ENCODE measurements at regions not wholly inside any gene's neighbourhood (a gene's known extent, or its start where the extent isn't known, plus 50 kb on each side); places are given as distances from the start of the nearest gene placed in this dataset.

- no peaks in the 10 kb centered on the region for H3K9me3 ChIP-seq (ENCODE audit: control insufficient read depth, insufficient read depth, low read length)
- no peaks in the 10 kb centered on the region for H3K36me3 ChIP-seq (ENCODE audit: control insufficient read depth, insufficient read depth, low read length)
- H3K4me3 ChIP-seq (ENCODE audit: low read depth, low read length): no peak overlapping the region
- no peaks in the 10 kb centered on the region for H3K27me3 ChIP-seq (ENCODE audit: control insufficient read depth, insufficient read depth, low read length)
- H3K4me1 ChIP-seq (ENCODE audit: control insufficient read depth, insufficient read depth, low read length): no peaks in the 10 kb centered on the region
- H3K9ac ChIP-seq (ENCODE audit: low read depth, low read length): no peak overlapping the region
These were observed 341.5 kb upstream of the ZMIZ1 start for GRCh38 chr10:78727251-78727650.

- Histone ChIP-seq H3K9me3 (ENCODE audit: control insufficient read depth, insufficient read depth, low read length) (no peaks in the 10 kb centered on the region), H3K36me3 (ENCODE audit: control insufficient read depth, insufficient read depth, low read length) (no peaks in the 10 kb centered on the region), H3K9ac (ENCODE audit: low read depth, low read length) (no peak overlapping the region), H3K27me3 (ENCODE audit: control insufficient read depth, insufficient read depth, low read length) (no peaks in the 10 kb centered on the region), H3K4me1 (ENCODE audit: control insufficient read depth, insufficient read depth, low read length) (no peaks in the 10 kb centered on the region), H3K4me3 (ENCODE audit: low read depth, low read length) (no peak overlapping the region)
These were observed 341.0 kb upstream of the ZMIZ1 start for GRCh38 chr10:78727728-78728127.

GRCh38 chr10:78728176-78728575, 340.6 kb upstream of the ZMIZ1 start:
- Histone ChIP-seq H3K27me3 (ENCODE audit: control insufficient read depth, insufficient read depth, low read length) (no peaks in the 10 kb centered on the region), H3K4me3 (ENCODE audit: low read depth, low read length) (no peak overlapping the region), H3K36me3 (ENCODE audit: control insufficient read depth, insufficient read depth, low read length) (no peaks in the 10 kb centered on the region), H3K4me1 (ENCODE audit: control insufficient read depth, insufficient read depth, low read length) (no peaks in the 10 kb centered on the region), H3K9ac (ENCODE audit: low read depth, low read length) (no peak overlapping the region), H3K9me3 (ENCODE audit: control insufficient read depth, insufficient read depth, low read length) (no peaks in the 10 kb centered on the region)

- Histone ChIP-seq H3K9ac (ENCODE audit: low read depth, low read length) (no peak overlapping the region), H3K36me3 (ENCODE audit: control insufficient read depth, insufficient read depth, low read length) (no peaks in the 10 kb centered on the region), H3K4me3 (ENCODE audit: low read depth, low read length) (no peak overlapping the region), H3K4me1 (ENCODE audit: control insufficient read depth, insufficient read depth, low read length) (no peaks in the 10 kb centered on the region), H3K27me3 (ENCODE audit: control insufficient read depth, insufficient read depth, low read length) (no peaks in the 10 kb centered on the region), H3K9me3 (ENCODE audit: control insufficient read depth, insufficient read depth, low read length) (no peaks in the 10 kb centered on the region)
These were observed 339.4 kb upstream of the ZMIZ1 start for GRCh38 chr10:78729366-78729765.

- H3K4me1 ChIP-seq (ENCODE audit: control insufficient read depth, insufficient read depth, low read length): no peaks in the 10 kb centered on the region
- no peak overlapping the region for H3K9ac ChIP-seq (ENCODE audit: low read depth, low read length)
- no peaks in the 10 kb centered on the region for H3K27me3 ChIP-seq (ENCODE audit: control insufficient read depth, insufficient read depth, low read length)
- no peaks in the 10 kb centered on the region for H3K36me3 ChIP-seq (ENCODE audit: control insufficient read depth, insufficient read depth, low read length)
- no peak overlapping the region for H3K4me3 ChIP-seq (ENCODE audit: low read depth, low read length)
- no peaks in the 10 kb centered on the region for H3K9me3 ChIP-seq (ENCODE audit: control insufficient read depth, insufficient read depth, low read length)
These were observed 339.0 kb upstream of the ZMIZ1 start for GRCh38 chr10:78729800-78730199.

- Histone ChIP-seq H3K4me1 (ENCODE audit: control insufficient read depth, insufficient read depth, low read length) (no peaks in the 10 kb centered on the region), H3K27me3 (ENCODE audit: control insufficient read depth, insufficient read depth, low read length) (no peaks in the 10 kb centered on the region), H3K9me3 (ENCODE audit: control insufficient read depth, insufficient read depth, low read length) (no peaks in the 10 kb centered on the region), H3K9ac (ENCODE audit: low read depth, low read length) (no peak overlapping the region), H3K4me3 (ENCODE audit: low read depth, low read length) (no peak overlapping the region), H3K36me3 (ENCODE audit: control insufficient read depth, insufficient read depth, low read length) (no peaks in the 10 kb centered on the region)
These were observed 338.0 kb upstream of the ZMIZ1 start for GRCh38 chr10:78730754-78731153.

GRCh38 chr10:78731675-78732074, 337.1 kb upstream of the ZMIZ1 start:
- H3K36me3 ChIP-seq (ENCODE audit: control insufficient read depth, insufficient read depth, low read length): no peaks in the 10 kb centered on the region
- no peak overlapping the region for H3K9ac ChIP-seq (ENCODE audit: low read depth, low read length)
- H3K27me3 ChIP-seq (ENCODE audit: control insufficient read depth, insufficient read depth, low read length): no peaks in the 10 kb centered on the region
- no peaks in the 10 kb centered on the region for H3K4me1 ChIP-seq (ENCODE audit: control insufficient read depth, insufficient read depth, low read length)
- no peaks in the 10 kb centered on the region for H3K9me3 ChIP-seq (ENCODE audit: control insufficient read depth, insufficient read depth, low read length)
- H3K4me3 ChIP-seq (ENCODE audit: low read depth, low read length): no peak overlapping the region

- H3K4me1 ChIP-seq (ENCODE audit: control insufficient read depth, insufficient read depth, low read length): no peaks in the 10 kb centered on the region
- H3K4me3 ChIP-seq (ENCODE audit: low read depth, low read length): no peak overlapping the region
- no peaks in the 10 kb centered on the region for H3K9me3 ChIP-seq (ENCODE audit: control insufficient read depth, insufficient read depth, low read length)
- no peak overlapping the region for H3K9ac ChIP-seq (ENCODE audit: low read depth, low read length)
- H3K27me3 ChIP-seq (ENCODE audit: control insufficient read depth, insufficient read depth, low read length): no peaks in the 10 kb centered on the region
- H3K36me3 ChIP-seq (ENCODE audit: control insufficient read depth, insufficient read depth, low read length): no peaks in the 10 kb centered on the region
These were observed 336.4 kb upstream of the ZMIZ1 start for GRCh38 chr10:78732381-78732780.

- Histone ChIP-seq H3K9ac (ENCODE audit: low read depth, low read length) (no peak overlapping the region), H3K4me1 (ENCODE audit: control insufficient read depth, insufficient read depth, low read length) (peaks cover 3% of the 10 kb centered on the region), H3K36me3 (ENCODE audit: control insufficient read depth, insufficient read depth, low read length) (no peaks in the 10 kb centered on the region), H3K4me3 (ENCODE audit: low read depth, low read length) (no peak overlapping the region), H3K27me3 (ENCODE audit: control insufficient read depth, insufficient read depth, low read length) (peaks cover 3% of the 10 kb centered on the region), H3K9me3 (ENCODE audit: control insufficient read depth, insufficient read depth, low read length) (no peaks in the 10 kb centered on the region)
These were observed 331.7 kb upstream of the ZMIZ1 start for GRCh38 chr10:78736926-78737630.

- Histone ChIP-seq H3K4me1 (ENCODE audit: control insufficient read depth, insufficient read depth, low read length) (peaks cover 3% of the 10 kb centered on the region), H3K27me3 (ENCODE audit: control insufficient read depth, insufficient read depth, low read length) (peaks cover 3% of the 10 kb centered on the region), H3K9ac (ENCODE audit: low read depth, low read length) (no peak overlapping the region), H3K9me3 (ENCODE audit: control insufficient read depth, insufficient read depth, low read length) (no peaks in the 10 kb centered on the region), H3K36me3 (ENCODE audit: control insufficient read depth, insufficient read depth, low read length) (no peaks in the 10 kb centered on the region), H3K4me3 (ENCODE audit: low read depth, low read length) (no peak overlapping the region)
These were observed 330.6 kb upstream of the ZMIZ1 start for GRCh38 chr10:78737883-78738856.

- no peaks in the 10 kb centered on the region for H3K36me3 ChIP-seq (ENCODE audit: control insufficient read depth, insufficient read depth, low read length)
- H3K9me3 ChIP-seq (ENCODE audit: control insufficient read depth, insufficient read depth, low read length): no peaks in the 10 kb centered on the region
- H3K9ac ChIP-seq (ENCODE audit: low read depth, low read length): no peak overlapping the region
- H3K4me3 ChIP-seq (ENCODE audit: low read depth, low read length): no peak overlapping the region
- peaks cover 3% of the 10 kb centered on the region for H3K4me1 ChIP-seq (ENCODE audit: control insufficient read depth, insufficient read depth, low read length)
- H3K27me3 ChIP-seq (ENCODE audit: control insufficient read depth, insufficient read depth, low read length): peaks cover 3% of the 10 kb centered on the region
These were observed 329.9 kb upstream of the ZMIZ1 start for GRCh38 chr10:78738861-78739260.
